ENCODE measurements at regions not wholly inside any gene's neighbourhood (a gene's known extent, or its start where the extent isn't known, plus 50 kb on each side); places are given as distances from the start of the nearest gene placed in this dataset.

- ChIA-PET POLR2A (no interaction called here), CTCF (ENCODE audit: low intra/inter-chr PET ratio) (no interaction called here)
- Histone ChIP-seq H4K20me1 (replicated peaks; ENCODE audit: control insufficient read depth, insufficient read depth, low read length) (no peaks in the 10 kb centered on the region), H3K4me1 (replicated peaks in 1 of 2; ENCODE audit: control insufficient read depth in 2 of 2, insufficient read depth in 2 of 2, low read length in 2 of 2) (no peaks in the 10 kb centered on the region), H3K27ac (ENCODE audit: extremely low read depth, low read depth, low read length) (no peak overlapping the region), H3K9me3 (replicated peaks; ENCODE audit: control insufficient read depth, insufficient read depth, low read depth, low read length) (no peaks in the 10 kb centered on the region), H3K36me3 (ENCODE audit: control insufficient read depth, insufficient read depth, low read length) (no peaks in the 10 kb centered on the region), H3K9ac (ENCODE audit: insufficient read depth in 1 of 2, low read depth in 2 of 2, low read length in 2 of 2) (no peak overlapping the region), H3K27me3 (ENCODE audit: control insufficient read depth in 2 of 2, insufficient read depth in 2 of 2, low read length in 2 of 2) (no peaks in the 10 kb centered on the region), H3K4me3 (no peak overlapping the region), H3K9me1 (ENCODE audit: control insufficient read depth, insufficient read depth, low read length) (no peaks in the 10 kb centered on the region), H2AFZ (ENCODE audit: low read depth, low read length) (no peak overlapping the region), H3K79me2 (ENCODE audit: control insufficient read depth, insufficient read depth, low read length) (no peaks in the 10 kb centered on the region), H3K4me2 (ENCODE audit: insufficient read depth, low read length) (no peak overlapping the region)
- ATAC-seq (no peak), DNase-seq (ENCODE audit: extremely low read depth in 1 of 4, low spot score in 3 of 4) (no peak), FAIRE-seq (no peak)
- in situ Hi-C loops (cut with MboI), result no loop called here
- no peak for TF ChIP-seq TEAD2 (tag; IDR thresholded peaks at IDR 0.05)
- no peak for TF ChIP-seq SMAD2 (IDR thresholded peaks at IDR 0.05; ENCODE audit: low read depth, low read length)
- TF ChIP-seq U2AF2 (optimal IDR thresholded peaks at IDR 0.05; ENCODE audit: low read depth, low read length), result no peak
- TF ChIP-seq ELK1 (CRISPR knock-in tag; IDR thresholded peaks at IDR 0.05), result no peak
- no peak for TF ChIP-seq ZNF830 (CRISPR knock-in tag; IDR thresholded peaks at IDR 0.05)
- no peak for TF ChIP-seq MAFF (IDR thresholded peaks at IDR 0.05; ENCODE audit: low read length)
- TF ChIP-seq, protein P1, sequence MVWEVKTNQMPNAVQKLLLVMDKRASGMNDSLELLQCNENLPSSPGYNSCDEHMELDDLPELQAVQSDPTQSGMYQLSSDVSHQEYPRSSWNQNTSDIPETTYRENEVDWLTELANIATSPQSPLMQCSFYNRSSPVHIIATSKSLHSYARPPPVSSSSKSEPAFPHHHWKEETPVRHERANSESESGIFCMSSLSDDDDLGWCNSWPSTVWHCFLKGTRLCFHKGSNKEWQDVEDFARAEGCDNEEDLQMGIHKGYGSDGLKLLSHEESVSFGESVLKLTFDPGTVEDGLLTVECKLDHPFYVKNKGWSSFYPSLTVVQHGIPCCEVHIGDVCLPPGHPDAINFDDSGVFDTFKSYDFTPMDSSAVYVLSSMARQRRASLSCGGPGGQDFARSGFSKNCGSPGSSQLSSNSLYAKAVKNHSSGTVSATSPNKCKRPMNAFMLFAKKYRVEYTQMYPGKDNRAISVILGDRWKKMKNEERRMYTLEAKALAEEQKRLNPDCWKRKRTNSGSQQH (CRISPR knock-in tag; IDR thresholded peaks at IDR 0.05), result no peak
- no peak for TF ChIP-seq MECOM (CRISPR knock-in tag; IDR thresholded peaks at IDR 0.05)
- TF ChIP-seq ZNF23 (CRISPR knock-in tag; IDR thresholded peaks at IDR 0.05), result no peak
- TF ChIP-seq NCOA6 (IDR thresholded peaks at IDR 0.05), result no peak
- TF ChIP-seq SMARCE1 (IDR thresholded peaks at IDR 0.05), result no peak
- no peak for TF ChIP-seq ZNF174 (CRISPR knock-in tag; IDR thresholded peaks at IDR 0.05)
- no peak for TF ChIP-seq CHD1 (IDR thresholded peaks at IDR 0.05; ENCODE audit: low read length)
- no peak for TF ChIP-seq ZSCAN29 (IDR thresholded peaks at IDR 0.05)
- no peak for TF ChIP-seq RREB1 (CRISPR knock-in tag; IDR thresholded peaks at IDR 0.05)
- TF ChIP-seq THAP12 (CRISPR knock-in tag; IDR thresholded peaks at IDR 0.05), result no peak
- intact Hi-C loops (cut with micrococcal nuclease), result no loop called here
- 0% methylated on average over 2 of the region's 2 CpGs for WGBS (ENCODE audit: insufficient coverage, low coverage, missing lambda C conversion rate)
- BruUV-seq (replicated peaks), result no TSS peak
Observed at GRCh38 chr2:198394208-198394607, 589.8 kb downstream of the PLCL1 start.
